ENCODE measurements at regions not wholly inside any gene's neighbourhood (a gene's known extent, or its start where the extent isn't known, plus 50 kb on each side); places are given as distances from the start of the nearest gene placed in this dataset.

GRCh38 chr1:191974004-191974403, 184.3 kb upstream of the RGS18 start:
- intact Hi-C loops (cut with DNase I), result no loop called here
- Histone ChIP-seq H3K27ac (no peak overlapping the region), H3K9me3 (no peaks in the 10 kb centered on the region), H3K4me3 (no peak overlapping the region), H3K27me3 (no peaks in the 10 kb centered on the region), H3K4me1 (no peaks in the 10 kb centered on the region), H3K9ac (ENCODE audit: low read depth in 2 of 2, low read length in 2 of 2) (no peak overlapping the region), H3K36me3 (no peaks in the 10 kb centered on the region)
- DNase-seq, result no peak
- TF ChIP-seq CTCF (IDR thresholded peaks at IDR 0.05), result no peak

DNA sequence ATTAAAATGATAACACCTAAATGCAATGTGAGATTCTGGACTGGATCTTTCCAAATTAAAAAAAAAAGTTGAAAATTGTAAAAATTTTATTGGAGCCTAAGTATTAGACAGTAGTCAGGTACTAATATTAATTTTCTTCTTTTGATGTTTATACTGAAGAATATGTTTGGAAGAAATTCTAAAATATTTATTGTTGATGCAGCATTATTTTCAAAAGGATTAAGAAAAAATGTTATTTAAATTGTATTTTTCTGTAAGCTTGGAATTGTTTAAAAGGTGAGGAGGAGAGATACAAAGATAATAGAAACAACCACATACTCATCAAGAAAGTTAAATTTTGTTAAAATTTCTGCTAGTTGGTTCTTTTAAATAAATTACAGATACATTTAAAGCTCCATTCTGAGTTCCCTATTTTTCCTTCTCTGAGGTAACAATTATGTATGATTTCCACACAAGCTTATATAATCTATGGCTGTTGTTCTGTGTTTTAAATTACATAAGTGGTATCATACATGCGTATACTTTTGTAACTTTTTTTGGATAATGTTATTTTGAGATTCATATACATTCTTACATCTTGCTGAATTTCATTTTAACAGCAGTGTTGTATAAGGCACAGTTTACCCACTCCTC, 180.3 kb upstream of the RGS18 start:
- Histone ChIP-seq H3K27ac (no peak overlapping the region), H3K9me3 (no peaks in the 10 kb centered on the region), H3K4me3 (no peak overlapping the region), H3K36me3 (no peaks in the 10 kb centered on the region), H3K9ac (ENCODE audit: low read depth in 2 of 2, low read length in 2 of 2) (no peak overlapping the region), H3K4me1 (no peaks in the 10 kb centered on the region), H3K27me3 (no peaks in the 10 kb centered on the region)
- intact Hi-C loops (cut with DNase I), result no loop called here
- no peak for TF ChIP-seq CTCF (IDR thresholded peaks at IDR 0.05)
- no peak for DNase-seq

GRCh38 chr1:191984856-191985255, 173.4 kb upstream of the RGS18 start:
- Histone ChIP-seq H3K27me3 (no peaks in the 10 kb centered on the region), H3K36me3 (no peaks in the 10 kb centered on the region), H3K4me3 (no peak overlapping the region), H3K9ac (ENCODE audit: low read depth in 2 of 2, low read length in 2 of 2) (no peak overlapping the region), H3K9me3 (no peaks in the 10 kb centered on the region), H3K4me1 (no peaks in the 10 kb centered on the region), H3K27ac (no peak overlapping the region)
- no peak for TF ChIP-seq CTCF (IDR thresholded peaks at IDR 0.05)
- intact Hi-C loops (cut with DNase I), result no loop called here
- no peak for DNase-seq

DNA sequence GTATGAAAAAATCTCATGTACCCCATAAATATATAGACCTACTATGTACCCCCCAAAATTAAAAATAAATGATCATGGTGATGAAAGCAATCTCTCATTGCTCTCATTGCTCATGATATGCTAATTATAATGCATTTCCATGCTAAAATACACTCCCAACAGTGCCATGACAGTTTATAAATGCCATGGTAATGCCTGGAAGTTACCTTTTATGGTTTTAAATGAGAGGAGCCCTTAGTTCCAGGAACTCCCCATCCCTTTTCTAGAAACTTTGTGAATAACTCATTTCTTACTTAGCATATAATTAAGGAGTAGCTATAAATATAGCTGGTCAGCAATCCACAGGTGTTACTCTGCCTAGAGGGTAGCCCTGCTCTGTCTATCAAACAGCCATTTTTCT, 166.1 kb upstream of the RGS18 start:
- TF ChIP-seq CTCF (IDR thresholded peaks at IDR 0.05), result no peak
- no peaks in the 10 kb centered on the region for H3K36me3 ChIP-seq
- no peaks in the 10 kb centered on the region for H3K4me1 ChIP-seq
- no peaks in the 10 kb centered on the region for H3K9me3 ChIP-seq
- no peak overlapping the region for H3K27ac ChIP-seq
- DNase-seq, result no peak
- H3K9ac ChIP-seq (ENCODE audit: low read depth in 2 of 2, low read length in 2 of 2), result no peak overlapping the region
- no peaks in the 10 kb centered on the region for H3K27me3 ChIP-seq
- intact Hi-C loops (cut with DNase I), result loop anchor here (10.0 kb wide), 1 partner anchor 453 kb away; no protein-coding TSS in a partner anchor
- no peak overlapping the region for H3K4me3 ChIP-seq

DNA sequence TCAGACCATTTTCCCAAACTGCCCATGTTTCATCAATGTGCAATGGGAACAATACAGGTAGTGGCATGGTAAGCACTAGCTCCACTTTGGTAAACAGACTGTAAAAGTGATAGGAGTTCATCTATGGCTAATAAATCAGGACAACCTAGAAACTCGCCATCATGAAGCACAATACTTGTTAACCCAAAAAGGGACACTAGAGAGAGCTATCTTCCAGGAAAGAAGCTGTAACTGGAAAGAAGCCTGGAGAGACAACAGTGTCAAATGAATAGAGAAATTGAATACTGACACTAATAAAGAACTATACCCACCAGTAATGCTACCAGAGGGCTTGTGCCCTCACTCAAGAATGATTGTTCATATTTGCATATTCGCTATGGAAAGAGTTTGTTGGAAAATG, 164.7 kb upstream of the RGS18 start:
- TF ChIP-seq CTCF (IDR thresholded peaks at IDR 0.05), result no peak

More for the DNA sequence above, 164.7 kb upstream of the RGS18 start:
- no peak overlapping the region for H3K4me3 ChIP-seq
- H3K27me3 ChIP-seq, result no peaks in the 10 kb centered on the region
- no peaks in the 10 kb centered on the region for H3K4me1 ChIP-seq
- intact Hi-C loops (cut with DNase I), result loop anchor here (10.0 kb wide), 1 partner anchor 451 kb away; no protein-coding TSS in a partner anchor
- no peaks in the 10 kb centered on the region for H3K9me3 ChIP-seq
- no peaks in the 10 kb centered on the region for H3K36me3 ChIP-seq
- no peak overlapping the region for H3K27ac ChIP-seq
- DNase-seq, result no peak
- no peak overlapping the region for H3K9ac ChIP-seq (ENCODE audit: low read depth in 2 of 2, low read length in 2 of 2)

Measured in colonic mucosa (tissue), 4 donors.